H1 (cell line): ENCODE measurements at regions not wholly inside any gene's neighbourhood (a gene's known extent, or its start where the extent isn't known, plus 50 kb on each side); places are given as distances from the start of the nearest gene placed in this dataset.

Source experiments
- E2F6 ChIP-seq: IDR thresholded peaks from 2 replicates; pipeline ENCODE4 v1.6.1; 2012; ENCODE audit warnings: inconsistent platforms
- MAFK ChIP-seq: IDR thresholded peaks from 2 replicates; pipeline ENCODE4 v1.6.1; 2012; ENCODE audit warnings: low read depth, mild to moderate bottlenecking, improper control_type of control experiment, low read length
- SP1 ChIP-seq: IDR thresholded peaks from 2 replicates; pipeline ENCODE4 v1.6.1; 2011; ENCODE audit warnings: low read depth, low read length
- TF ChIP-seq, protein P1 (sequence below): fragments of 300-600 bp; sonication (generic); IDR thresholded peaks from 2 replicates; pipeline ENCODE4 v1.7.1; 2012; ENCODE audit warnings: low read length, moderate library complexity, mild to moderate bottlenecking, inconsistent platforms; ENCODE audit not compliant: insufficient replicate concordance

DNA sequence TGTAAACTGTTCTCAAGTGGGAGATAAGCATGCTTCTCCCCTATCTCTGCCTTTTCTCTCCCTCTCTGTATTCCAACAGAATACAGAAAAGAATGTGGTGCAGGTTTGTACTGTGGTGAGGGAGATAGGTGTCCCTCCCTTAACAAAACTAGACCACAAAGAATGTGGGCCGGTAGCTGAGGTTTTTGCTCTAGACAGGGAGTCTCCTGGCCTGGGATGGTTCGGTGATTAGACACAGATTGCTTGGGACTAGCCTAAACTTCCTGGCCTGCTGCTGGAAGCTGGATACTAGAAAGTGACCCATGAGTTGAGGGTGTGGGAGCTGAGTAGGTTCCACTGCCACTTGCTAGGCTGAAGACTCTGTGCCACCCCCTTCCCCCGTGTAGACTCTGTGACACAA is 143.0 kb downstream of the CXXC4 start (continued):
- TF ChIP-seq, protein P1, sequence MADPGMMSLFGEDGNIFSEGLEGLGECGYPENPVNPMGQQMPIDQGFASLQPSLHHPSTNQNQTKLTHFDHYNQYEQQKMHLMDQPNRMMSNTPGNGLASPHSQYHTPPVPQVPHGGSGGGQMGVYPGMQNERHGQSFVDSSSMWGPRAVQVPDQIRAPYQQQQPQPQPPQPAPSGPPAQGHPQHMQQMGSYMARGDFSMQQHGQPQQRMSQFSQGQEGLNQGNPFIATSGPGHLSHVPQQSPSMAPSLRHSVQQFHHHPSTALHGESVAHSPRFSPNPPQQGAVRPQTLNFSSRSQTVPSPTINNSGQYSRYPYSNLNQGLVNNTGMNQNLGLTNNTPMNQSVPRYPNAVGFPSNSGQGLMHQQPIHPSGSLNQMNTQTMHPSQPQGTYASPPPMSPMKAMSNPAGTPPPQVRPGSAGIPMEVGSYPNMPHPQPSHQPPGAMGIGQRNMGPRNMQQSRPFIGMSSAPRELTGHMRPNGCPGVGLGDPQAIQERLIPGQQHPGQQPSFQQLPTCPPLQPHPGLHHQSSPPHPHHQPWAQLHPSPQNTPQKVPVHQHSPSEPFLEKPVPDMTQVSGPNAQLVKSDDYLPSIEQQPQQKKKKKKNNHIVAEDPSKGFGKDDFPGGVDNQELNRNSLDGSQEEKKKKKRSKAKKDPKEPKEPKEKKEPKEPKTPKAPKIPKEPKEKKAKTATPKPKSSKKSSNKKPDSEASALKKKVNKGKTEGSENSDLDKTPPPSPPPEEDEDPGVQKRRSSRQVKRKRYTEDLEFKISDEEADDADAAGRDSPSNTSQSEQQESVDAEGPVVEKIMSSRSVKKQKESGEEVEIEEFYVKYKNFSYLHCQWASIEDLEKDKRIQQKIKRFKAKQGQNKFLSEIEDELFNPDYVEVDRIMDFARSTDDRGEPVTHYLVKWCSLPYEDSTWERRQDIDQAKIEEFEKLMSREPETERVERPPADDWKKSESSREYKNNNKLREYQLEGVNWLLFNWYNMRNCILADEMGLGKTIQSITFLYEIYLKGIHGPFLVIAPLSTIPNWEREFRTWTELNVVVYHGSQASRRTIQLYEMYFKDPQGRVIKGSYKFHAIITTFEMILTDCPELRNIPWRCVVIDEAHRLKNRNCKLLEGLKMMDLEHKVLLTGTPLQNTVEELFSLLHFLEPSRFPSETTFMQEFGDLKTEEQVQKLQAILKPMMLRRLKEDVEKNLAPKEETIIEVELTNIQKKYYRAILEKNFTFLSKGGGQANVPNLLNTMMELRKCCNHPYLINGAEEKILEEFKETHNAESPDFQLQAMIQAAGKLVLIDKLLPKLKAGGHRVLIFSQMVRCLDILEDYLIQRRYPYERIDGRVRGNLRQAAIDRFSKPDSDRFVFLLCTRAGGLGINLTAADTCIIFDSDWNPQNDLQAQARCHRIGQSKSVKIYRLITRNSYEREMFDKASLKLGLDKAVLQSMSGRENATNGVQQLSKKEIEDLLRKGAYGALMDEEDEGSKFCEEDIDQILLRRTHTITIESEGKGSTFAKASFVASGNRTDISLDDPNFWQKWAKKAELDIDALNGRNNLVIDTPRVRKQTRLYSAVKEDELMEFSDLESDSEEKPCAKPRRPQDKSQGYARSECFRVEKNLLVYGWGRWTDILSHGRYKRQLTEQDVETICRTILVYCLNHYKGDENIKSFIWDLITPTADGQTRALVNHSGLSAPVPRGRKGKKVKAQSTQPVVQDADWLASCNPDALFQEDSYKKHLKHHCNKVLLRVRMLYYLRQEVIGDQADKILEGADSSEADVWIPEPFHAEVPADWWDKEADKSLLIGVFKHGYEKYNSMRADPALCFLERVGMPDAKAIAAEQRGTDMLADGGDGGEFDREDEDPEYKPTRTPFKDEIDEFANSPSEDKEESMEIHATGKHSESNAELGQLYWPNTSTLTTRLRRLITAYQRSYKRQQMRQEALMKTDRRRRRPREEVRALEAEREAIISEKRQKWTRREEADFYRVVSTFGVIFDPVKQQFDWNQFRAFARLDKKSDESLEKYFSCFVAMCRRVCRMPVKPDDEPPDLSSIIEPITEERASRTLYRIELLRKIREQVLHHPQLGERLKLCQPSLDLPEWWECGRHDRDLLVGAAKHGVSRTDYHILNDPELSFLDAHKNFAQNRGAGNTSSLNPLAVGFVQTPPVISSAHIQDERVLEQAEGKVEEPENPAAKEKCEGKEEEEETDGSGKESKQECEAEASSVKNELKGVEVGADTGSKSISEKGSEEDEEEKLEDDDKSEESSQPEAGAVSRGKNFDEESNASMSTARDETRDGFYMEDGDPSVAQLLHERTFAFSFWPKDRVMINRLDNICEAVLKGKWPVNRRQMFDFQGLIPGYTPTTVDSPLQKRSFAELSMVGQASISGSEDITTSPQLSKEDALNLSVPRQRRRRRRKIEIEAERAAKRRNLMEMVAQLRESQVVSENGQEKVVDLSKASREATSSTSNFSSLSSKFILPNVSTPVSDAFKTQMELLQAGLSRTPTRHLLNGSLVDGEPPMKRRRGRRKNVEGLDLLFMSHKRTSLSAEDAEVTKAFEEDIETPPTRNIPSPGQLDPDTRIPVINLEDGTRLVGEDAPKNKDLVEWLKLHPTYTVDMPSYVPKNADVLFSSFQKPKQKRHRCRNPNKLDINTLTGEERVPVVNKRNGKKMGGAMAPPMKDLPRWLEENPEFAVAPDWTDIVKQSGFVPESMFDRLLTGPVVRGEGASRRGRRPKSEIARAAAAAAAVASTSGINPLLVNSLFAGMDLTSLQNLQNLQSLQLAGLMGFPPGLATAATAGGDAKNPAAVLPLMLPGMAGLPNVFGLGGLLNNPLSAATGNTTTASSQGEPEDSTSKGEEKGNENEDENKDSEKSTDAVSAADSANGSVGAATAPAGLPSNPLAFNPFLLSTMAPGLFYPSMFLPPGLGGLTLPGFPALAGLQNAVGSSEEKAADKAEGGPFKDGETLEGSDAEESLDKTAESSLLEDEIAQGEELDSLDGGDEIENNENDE: no peak
- no peak for TF ChIP-seq SP1
- no peak for TF ChIP-seq E2F6
- no peak for TF ChIP-seq MAFK
